OCI-LY3 (cell line): ENCODE measurements at regions not wholly inside any gene's neighbourhood (a gene's known extent, or its start where the extent isn't known, plus 50 kb on each side); places are given as distances from the start of the nearest gene placed in this dataset.
A peak's percentile ranks its signal among the peaks of the same experiment; 100 is the strongest.

Experiments
- H2AFZ ChIP-seq: fragments of 200-600, 300-600 bp; shearing (Covaris generic); 2 replicates; pipeline ENCODE4 v1.6.0; 2014; ENCODE audit warnings: antibody characterized with exemption, low read depth, low read length
- H3K27ac ChIP-seq: fragments of 200-600, 300-600 bp; sonication (generic); 2 replicates; pipeline ENCODE4 v1.5.1; 2014; ENCODE audit warnings: mild to moderate bottlenecking, low read length, moderate library complexity, mixed read lengths
- H3K27me3 ChIP-seq: fragments of 200-600, 300-600 bp; sonication (generic); 2 replicates; pipeline ENCODE4 v1.6.1; 2014; ENCODE audit warnings: low read depth, low read length, mixed read lengths
- H3K36me3 ChIP-seq: fragments of 200-600, 300-600 bp; sonication (generic); replicated peaks from 2 replicates; pipeline ENCODE3; 2014; ENCODE audit warnings: low read depth, low read length, mixed read lengths
- H3K4me1 ChIP-seq: fragments of 300-600, 200-600 bp; sonication (generic); 2 replicates; pipeline ENCODE4 v1.6.1; 2014; ENCODE audit warnings: low read length, mixed read lengths
- H3K4me2 ChIP-seq: fragments of 200-600, 300-600 bp; sonication (generic); 2 replicates; pipeline ENCODE4 v1.6.1; 2014; ENCODE audit warnings: low read length, mixed read lengths
- H3K4me3 ChIP-seq: fragments of 300-600, 200-600 bp; sonication (generic); 2 replicates; pipeline ENCODE4 v1.5.1; 2014; ENCODE audit warnings: antibody characterized with exemption, mild to moderate bottlenecking, low read length, moderate library complexity
- H3K79me2 ChIP-seq: fragments of 300-600, 200-600 bp; shearing (Covaris generic); 2 replicates; pipeline ENCODE4 v1.6.1; 2014; ENCODE audit warnings: mild to moderate bottlenecking, low read length, mixed read lengths
- H3K9ac ChIP-seq: fragments of 300-600, 200-600 bp; shearing (Covaris generic); 2 replicates; pipeline ENCODE4 v1.6.0; 2014; ENCODE audit warnings: mild to moderate bottlenecking, low read length, moderate library complexity
- H3K9me3 ChIP-seq: fragments of 200-600, 300-600 bp; shearing (Covaris generic); 2 replicates; pipeline ENCODE4 v1.6.1; 2014; ENCODE audit warnings: low read length, mixed read lengths; ENCODE audit not compliant: insufficient read depth
- H4K20me1 ChIP-seq: fragments of 200-600, 300-600 bp; sonication (generic); 2 replicates; pipeline ENCODE4 v1.6.1; 2016; ENCODE audit warnings: low read length, mixed read lengths; ENCODE audit not compliant: insufficient read depth
- CTCF ChIP-seq: fragments of 200-600, 300-600 bp; sonication (generic); IDR thresholded peaks from 2 replicates; pipeline ENCODE4 v1.5.1; 2014; ENCODE audit warnings: antibody characterized with exemption, low read length, low read depth
- EZH2phosphoT487 ChIP-seq: fragments of 200-600 bp; shearing (Covaris generic); IDR thresholded peaks from 2 replicates; pipeline ENCODE4 v1.6.1; 2018; ENCODE audit warnings: antibody characterized with exemption, mixed run types, low read depth

- peaks cover 19% of the 10 kb centered on the region for H3K27me3 ChIP-seq
- no peak overlapping the region for H3K27ac ChIP-seq
- H4K20me1 ChIP-seq: no peaks in the 10 kb centered on the region
- TF ChIP-seq EZH2phosphoT487 (no peak), CTCF (no peak)
- no peak overlapping the region for H3K9ac ChIP-seq
- no peak overlapping the region for H3K4me3 ChIP-seq
- H3K4me1 ChIP-seq: peaks cover 7% of the 10 kb centered on the region; the same call in 1 of the 2 replicates
- no peaks in the 10 kb centered on the region for H3K9me3 ChIP-seq
- no peaks in the 10 kb centered on the region for H3K79me2 ChIP-seq
- no peak overlapping the region for H2AFZ ChIP-seq
- no peaks in the 10 kb centered on the region for H3K36me3 ChIP-seq
- H3K4me2 ChIP-seq: no peak overlapping the region
Measured at GRCh38 chr1:209511169-209511568, 72.3 kb upstream of the CAMK1G start.

GRCh38 chr1:209512821-209513220, 70.7 kb upstream of the CAMK1G start:
- H3K4me2 ChIP-seq: no peak overlapping the region
- H3K79me2 ChIP-seq: no peaks in the 10 kb centered on the region
- H2AFZ ChIP-seq: no peak overlapping the region
- H3K9me3 ChIP-seq: no peaks in the 10 kb centered on the region
- H3K36me3 ChIP-seq: no peaks in the 10 kb centered on the region
- peaks cover 21% of the 10 kb centered on the region for H3K27me3 ChIP-seq
- TF ChIP-seq EZH2phosphoT487: no peak
- no peak for TF ChIP-seq CTCF
- H3K4me3 ChIP-seq: no peak overlapping the region
- no peak overlapping the region for H3K9ac ChIP-seq
- peaks cover 6% of the 10 kb centered on the region; the same call in 1 of the 2 replicates for H3K4me1 ChIP-seq
- no peak overlapping the region for H3K27ac ChIP-seq
- no peaks in the 10 kb centered on the region for H4K20me1 ChIP-seq

- Histone ChIP-seq H3K4me1 (peaks cover 6% of the 10 kb centered on the region; the same call in 1 of the 2 replicates), H3K9me3 (no peaks in the 10 kb centered on the region), H3K79me2 (no peaks in the 10 kb centered on the region), H4K20me1 (no peaks in the 10 kb centered on the region), H3K27me3 (peaks cover 21% of the 10 kb centered on the region), H3K4me2 (no peak overlapping the region), H3K27ac (no peak overlapping the region), H3K4me3 (no peak overlapping the region), H3K9ac (no peak overlapping the region), H3K36me3 (no peaks in the 10 kb centered on the region), H2AFZ (no peak overlapping the region)
- TF ChIP-seq CTCF (peak; percentile 92), EZH2phosphoT487 (no peak)
Measured at GRCh38 chr1:209513226-209513625, 70.3 kb upstream of the CAMK1G start.

GRCh38 chr1:209516771-209517680, 66.5 kb upstream of the CAMK1G start:
- Histone ChIP-seq H3K9me3 (no peaks in the 10 kb centered on the region), H4K20me1 (no peaks in the 10 kb centered on the region), H3K4me3 (no peak overlapping the region), H3K9ac (no peak overlapping the region), H3K27ac (no peak overlapping the region), H3K4me1 (no peaks in the 10 kb centered on the region), H3K27me3 (peaks cover 43% of the 10 kb centered on the region), H3K79me2 (no peaks in the 10 kb centered on the region), H2AFZ (no peak overlapping the region), H3K36me3 (no peaks in the 10 kb centered on the region), H3K4me2 (no peak overlapping the region)
- no peak for TF ChIP-seq CTCF
- TF ChIP-seq EZH2phosphoT487: no peak
